MM.1S (cell line): ENCODE measurements at regions not wholly inside any gene's neighbourhood (a gene's known extent, or its start where the extent isn't known, plus 50 kb on each side); places are given as distances from the start of the nearest gene placed in this dataset.

ENCODE experiments used
- DNase-seq: peaks from one replicate; pipeline ENCODE4 v3.0.0-alpha.2; 2015
- H2AFZ ChIP-seq: fragments of 300-600 bp; sonication (generic); 2 replicates; pipeline ENCODE4 v1.6.0; 2016; ENCODE audit warnings: antibody characterized with exemption, low read length
- H3F3A ChIP-seq: fragments of 300-600 bp; sonication (generic); 2 replicates; pipeline ENCODE4 v1.6.1; 2016; ENCODE audit warnings: mild to moderate bottlenecking, antibody characterized with exemption, low read length, moderate library complexity, mixed read lengths; ENCODE audit not compliant: insufficient read depth
- H3K27ac ChIP-seq: fragments of 300-600 bp; sonication (generic); 2 replicates; pipeline ENCODE4 v1.5.1; 2016; ENCODE audit warnings: mild to moderate bottlenecking, low read length
- H3K27me3 ChIP-seq: fragments of 300-600 bp; sonication (generic); replicated peaks from 2 replicates; pipeline ENCODE4 v1.6.0; 2016; ENCODE audit warnings: low read length; ENCODE audit not compliant: insufficient read depth
- H3K36me3 ChIP-seq: fragments of 300-600 bp; sonication (generic); replicated peaks from 2 replicates; pipeline ENCODE4 v1.6.1; 2016; ENCODE audit warnings: mild to moderate bottlenecking, low read length, mixed read lengths; ENCODE audit not compliant: insufficient read depth
- H3K4me1 ChIP-seq: fragments of 300-600 bp; sonication (generic); 2 replicates; pipeline ENCODE4 v1.6.1; 2016; ENCODE audit warnings: low read length, mixed read lengths
- H3K4me2 ChIP-seq: fragments of 300-600 bp; sonication (generic); 2 replicates; pipeline ENCODE4 v1.6.0; 2016; ENCODE audit warnings: low read depth, low read length
- H3K4me3 ChIP-seq: fragments of 300-600 bp; sonication (generic); 2 replicates; pipeline ENCODE4 v1.5.1; 2016; ENCODE audit warnings: low read length, mixed read lengths
- H3K79me2 ChIP-seq: fragments of 300-600 bp; sonication (generic); 2 replicates; pipeline ENCODE4 v1.6.1; 2016; ENCODE audit warnings: mixed run types, low read length, mixed read lengths
- H3K9ac ChIP-seq: fragments of 300-600 bp; sonication (generic); 2 replicates; pipeline ENCODE4 v1.6.1; 2016; ENCODE audit warnings: low read length, mixed read lengths
- H3K9me2 ChIP-seq: fragments of 300-600 bp; sonication (generic); replicated peaks from 2 replicates; pipeline ENCODE4 v1.6.1; 2016; ENCODE audit warnings: mild to moderate bottlenecking, low read length, mixed read lengths; ENCODE audit not compliant: insufficient read depth
- H3K9me3 ChIP-seq: fragments of 300-600 bp; sonication (generic); replicated peaks from 2 replicates; pipeline ENCODE4 v1.6.1; 2016; ENCODE audit warnings: mild to moderate bottlenecking, low read length, mixed read lengths; ENCODE audit not compliant: insufficient read depth
- H4K20me1 ChIP-seq: fragments of 300-600 bp; sonication (generic); 2 replicates; pipeline ENCODE4 v1.6.1; 2016; ENCODE audit warnings: mild to moderate bottlenecking, low read length, moderate library complexity, mixed read lengths; ENCODE audit not compliant: insufficient read depth
- EZH2 ChIP-seq: fragments of 300-600 bp; sonication (generic); optimal IDR thresholded peaks from 2 replicates; pipeline ENCODE3; 2017; ENCODE audit warnings: low read depth, mild to moderate bottlenecking, antibody characterized with exemption, low read length, mixed read lengths
- EZH2phosphoT487 ChIP-seq: fragments of 300-600 bp; sonication (generic); IDR thresholded peaks from 2 replicates; pipeline ENCODE4 v1.6.1; 2018; ENCODE audit warnings: antibody characterized with exemption, low read length
- TF ChIP-seq, protein P1 (sequence below): fragments of 300-600 bp; sonication (generic); IDR thresholded peaks from 2 replicates; pipeline ENCODE4 v1.5.1; 2016; ENCODE audit warnings: antibody characterized with exemption, low read length, mixed read lengths

DNA sequence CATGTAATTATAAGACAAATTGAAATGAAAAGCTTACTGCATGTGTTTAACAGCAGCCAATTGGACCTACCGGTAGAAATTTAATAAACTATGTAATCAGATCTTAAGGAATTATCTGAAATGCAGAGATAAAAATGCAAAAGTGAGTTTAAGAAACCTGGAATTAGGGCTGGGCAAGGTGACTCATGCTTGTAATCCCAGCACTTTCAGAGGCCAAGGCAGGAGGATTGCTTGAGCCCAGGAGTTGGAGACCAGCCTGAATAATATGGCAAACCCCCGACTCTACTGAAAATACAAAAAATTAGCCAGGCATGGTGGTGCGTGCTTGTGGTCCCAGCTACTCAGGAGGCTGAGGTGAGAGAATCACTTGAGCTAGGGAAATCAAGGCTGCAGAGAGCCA, 74.1 kb downstream of the HFE start:
- no peak overlapping the region for H3K27ac ChIP-seq
- H4K20me1 ChIP-seq: no peaks in the 10 kb centered on the region
- no peaks in the 10 kb centered on the region for H3K9me3 ChIP-seq
- peaks cover 4% of the 10 kb centered on the region for H3K4me1 ChIP-seq
- no peak for DNase-seq
- no peaks in the 10 kb centered on the region for H3K9me2 ChIP-seq
- no peak overlapping the region for H3K4me3 ChIP-seq
- TF ChIP-seq, protein P1, sequence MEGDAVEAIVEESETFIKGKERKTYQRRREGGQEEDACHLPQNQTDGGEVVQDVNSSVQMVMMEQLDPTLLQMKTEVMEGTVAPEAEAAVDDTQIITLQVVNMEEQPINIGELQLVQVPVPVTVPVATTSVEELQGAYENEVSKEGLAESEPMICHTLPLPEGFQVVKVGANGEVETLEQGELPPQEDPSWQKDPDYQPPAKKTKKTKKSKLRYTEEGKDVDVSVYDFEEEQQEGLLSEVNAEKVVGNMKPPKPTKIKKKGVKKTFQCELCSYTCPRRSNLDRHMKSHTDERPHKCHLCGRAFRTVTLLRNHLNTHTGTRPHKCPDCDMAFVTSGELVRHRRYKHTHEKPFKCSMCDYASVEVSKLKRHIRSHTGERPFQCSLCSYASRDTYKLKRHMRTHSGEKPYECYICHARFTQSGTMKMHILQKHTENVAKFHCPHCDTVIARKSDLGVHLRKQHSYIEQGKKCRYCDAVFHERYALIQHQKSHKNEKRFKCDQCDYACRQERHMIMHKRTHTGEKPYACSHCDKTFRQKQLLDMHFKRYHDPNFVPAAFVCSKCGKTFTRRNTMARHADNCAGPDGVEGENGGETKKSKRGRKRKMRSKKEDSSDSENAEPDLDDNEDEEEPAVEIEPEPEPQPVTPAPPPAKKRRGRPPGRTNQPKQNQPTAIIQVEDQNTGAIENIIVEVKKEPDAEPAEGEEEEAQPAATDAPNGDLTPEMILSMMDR: no peak
- no peak for TF ChIP-seq EZH2
- no peak for TF ChIP-seq EZH2phosphoT487
- no peaks in the 10 kb centered on the region for H3K27me3 ChIP-seq
- peaks cover 7% of the 10 kb centered on the region; the same call in 1 of the 2 replicates for H3K79me2 ChIP-seq
- H3K9ac ChIP-seq: no peak overlapping the region
- no peak overlapping the region for H3K4me2 ChIP-seq
- peaks cover 38% of the 10 kb centered on the region for H3F3A ChIP-seq
- no peak overlapping the region for H2AFZ ChIP-seq
- H3K36me3 ChIP-seq: no peaks in the 10 kb centered on the region

DNA sequence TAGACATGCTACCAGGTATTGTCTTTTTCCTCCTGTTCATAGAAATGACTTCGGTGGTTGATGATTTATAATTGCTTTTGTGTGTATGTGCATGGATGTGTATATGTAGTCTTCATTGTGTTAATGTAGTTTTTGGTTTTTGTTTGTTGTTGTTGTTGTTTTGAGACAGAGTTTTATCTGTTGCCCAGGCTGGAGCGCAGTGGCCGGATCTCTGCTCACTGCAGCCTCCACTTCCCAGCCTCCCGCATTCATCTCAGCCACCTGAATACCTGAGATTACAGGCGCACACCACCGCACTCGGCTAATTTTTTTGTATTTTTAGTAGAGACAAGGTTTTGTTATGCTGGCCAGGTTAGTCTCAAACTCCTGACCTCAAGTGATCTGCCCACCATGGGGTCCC, 75.2 kb downstream of the HFE start:
- Histone ChIP-seq H3K4me3 (no peak overlapping the region), H3K9ac (no peak overlapping the region), H3K79me2 (peaks cover 7% of the 10 kb centered on the region; the same call in 1 of the 2 replicates), H3K27ac (no peak overlapping the region), H4K20me1 (no peaks in the 10 kb centered on the region), H3F3A (peaks cover 27% of the 10 kb centered on the region), H3K4me2 (no peak overlapping the region), H3K9me2 (no peaks in the 10 kb centered on the region), H3K9me3 (no peaks in the 10 kb centered on the region), H2AFZ (no peak overlapping the region), H3K27me3 (no peaks in the 10 kb centered on the region), H3K4me1 (peaks cover 4% of the 10 kb centered on the region), H3K36me3 (no peaks in the 10 kb centered on the region)
- no peak for TF ChIP-seq EZH2
- TF ChIP-seq EZH2phosphoT487: no peak
- TF ChIP-seq, protein P1: no peak
- no peak for DNase-seq

DNA sequence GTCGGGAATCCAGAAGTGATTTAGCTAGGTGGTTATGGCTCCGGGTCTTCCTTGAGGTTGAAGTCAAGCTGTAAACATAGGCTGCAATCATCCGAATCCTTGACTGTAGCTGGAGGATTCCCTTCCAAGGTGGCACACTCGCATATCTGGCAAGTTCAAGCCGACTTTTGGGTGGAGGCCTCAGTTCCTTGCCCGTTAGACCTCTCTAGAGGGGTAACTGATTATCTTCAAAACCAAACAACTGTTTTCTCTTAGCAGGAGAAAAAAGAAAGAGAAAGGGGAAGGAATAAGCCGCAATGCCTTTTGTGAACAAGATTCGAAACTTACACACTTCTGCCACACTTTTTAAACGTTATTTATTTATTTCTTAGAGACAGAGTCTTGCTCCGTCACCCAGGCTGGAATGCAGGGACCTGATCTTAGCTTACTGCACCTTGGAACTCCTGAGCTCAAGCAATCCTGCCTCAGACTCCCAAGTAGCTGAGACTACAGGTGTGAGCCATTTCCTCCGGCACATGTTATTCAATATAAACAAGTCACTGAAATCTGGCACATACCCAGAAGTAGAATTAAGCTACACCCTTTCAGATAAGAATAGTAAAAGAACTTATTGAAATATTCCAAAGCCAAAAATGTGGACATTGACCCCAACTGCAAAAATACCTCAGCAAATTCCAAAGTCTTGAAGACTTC, 76.3 kb downstream of the HFE start:
- Histone ChIP-seq H4K20me1 (no peaks in the 10 kb centered on the region), H3K9ac (no peak overlapping the region; the same call in 1 of the 2 replicates), H2AFZ (no peak overlapping the region), H3K27ac (no peak overlapping the region), H3K9me3 (no peaks in the 10 kb centered on the region), H3K27me3 (no peaks in the 10 kb centered on the region), H3F3A (peaks cover 18% of the 10 kb centered on the region), H3K79me2 (peaks cover 7% of the 10 kb centered on the region; the same call in 1 of the 2 replicates), H3K4me3 (no peak overlapping the region), H3K9me2 (no peaks in the 10 kb centered on the region), H3K36me3 (no peaks in the 10 kb centered on the region), H3K4me2 (peak overlapping the region; percentile 27; the same call in 1 of the 2 replicates), H3K4me1 (peaks cover 4% of the 10 kb centered on the region)
- TF ChIP-seq, protein P1: no peak
- TF ChIP-seq EZH2phosphoT487: no peak
- TF ChIP-seq EZH2: no peak
- DNase-seq: no peak
